SK-N-SH (cell line): ENCODE measurements at regions not wholly inside any gene's neighbourhood (a gene's known extent, or its start where the extent isn't known, plus 50 kb on each side); places are given as distances from the start of the nearest gene placed in this dataset.

ENCODE experiments used
- TAF1 ChIP-seq: IDR thresholded peaks from 2 replicates; pipeline ENCODE4 v1.6.1; 2012; ENCODE audit warnings: low read depth, mild to moderate bottlenecking, low read length, moderate library complexity, borderline replicate concordance
- TCF12 ChIP-seq: IDR thresholded peaks from 2 replicates; pipeline ENCODE4 v1.4.0; 2012
- USF2 ChIP-seq: fragments of 150-350 bp; IDR thresholded peaks from 2 replicates; pipeline ENCODE4 v1.6.1; 2017; ENCODE audit warnings: antibody characterized with exemption, low read length, low read depth, borderline replicate concordance

GRCh38 chr3:178073366-178073765 lies 462.9 kb upstream of the KCNMB2 start:
- TF ChIP-seq USF2 (no peak), TCF12 (no peak), TAF1 (no peak)
